ENCODE measurements at regions not wholly inside any gene's neighbourhood (a gene's known extent, or its start where the extent isn't known, plus 50 kb on each side); places are given as distances from the start of the nearest gene placed in this dataset.

GRCh38 chr10:113459626-113460280, 93.1 kb upstream of the HABP2 start:
- TF ChIP-seq, protein P1, sequence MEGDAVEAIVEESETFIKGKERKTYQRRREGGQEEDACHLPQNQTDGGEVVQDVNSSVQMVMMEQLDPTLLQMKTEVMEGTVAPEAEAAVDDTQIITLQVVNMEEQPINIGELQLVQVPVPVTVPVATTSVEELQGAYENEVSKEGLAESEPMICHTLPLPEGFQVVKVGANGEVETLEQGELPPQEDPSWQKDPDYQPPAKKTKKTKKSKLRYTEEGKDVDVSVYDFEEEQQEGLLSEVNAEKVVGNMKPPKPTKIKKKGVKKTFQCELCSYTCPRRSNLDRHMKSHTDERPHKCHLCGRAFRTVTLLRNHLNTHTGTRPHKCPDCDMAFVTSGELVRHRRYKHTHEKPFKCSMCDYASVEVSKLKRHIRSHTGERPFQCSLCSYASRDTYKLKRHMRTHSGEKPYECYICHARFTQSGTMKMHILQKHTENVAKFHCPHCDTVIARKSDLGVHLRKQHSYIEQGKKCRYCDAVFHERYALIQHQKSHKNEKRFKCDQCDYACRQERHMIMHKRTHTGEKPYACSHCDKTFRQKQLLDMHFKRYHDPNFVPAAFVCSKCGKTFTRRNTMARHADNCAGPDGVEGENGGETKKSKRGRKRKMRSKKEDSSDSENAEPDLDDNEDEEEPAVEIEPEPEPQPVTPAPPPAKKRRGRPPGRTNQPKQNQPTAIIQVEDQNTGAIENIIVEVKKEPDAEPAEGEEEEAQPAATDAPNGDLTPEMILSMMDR (conservative IDR thresholded peaks at IDR 0.05 in 1 of 2, IDR thresholded peaks at IDR 0.05 in 1 of 2; ENCODE audit: low read depth in 1 of 2, low read length in 2 of 2): no peak
- no peak for TF ChIP-seq EZH2 (IDR thresholded peaks at IDR 0.05; ENCODE audit: low read length, missing control alignments)

Measured in fibroblast of lung (primary cell).